ENCODE measurements at regions not wholly inside any gene's neighbourhood (a gene's known extent, or its start where the extent isn't known, plus 50 kb on each side); places are given as distances from the start of the nearest gene placed in this dataset.

DNA sequence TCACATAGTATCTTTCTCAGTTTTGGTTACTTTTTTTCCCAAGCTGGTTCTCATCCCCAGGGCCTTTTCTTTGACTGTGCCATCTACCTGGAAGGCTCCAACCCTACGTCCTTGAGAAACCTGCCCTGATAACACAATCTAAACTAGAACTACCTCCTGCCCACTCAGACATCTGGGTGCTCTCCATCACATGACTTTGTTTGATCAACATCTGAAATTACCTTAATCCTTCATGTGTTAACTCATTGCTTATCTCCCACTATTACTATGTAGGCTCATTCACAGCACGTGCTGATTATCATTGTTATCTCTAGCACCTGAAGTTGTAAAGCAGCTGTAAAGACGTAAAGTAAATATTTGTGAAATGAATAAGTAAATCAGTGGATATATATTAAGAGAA is 784.0 kb downstream of the TMTC2 start:
- no peak for ATAC-seq
- no peak for DNase-seq (ENCODE audit: low read depth in 1 of 2, low spot score in 1 of 2)
- WGBS (ENCODE audit: missing lambda C conversion rate) = 37% methylated on average over 3 of the region's 3 CpGs
- FAIRE-seq = no peak
- TF ChIP-seq FOXS1 (CRISPR knock-in tag; IDR thresholded peaks at IDR 0.05) (no peak), FOSL2 (IDR thresholded peaks at IDR 0.05) (no peak), FOSL2 (CRISPR knock-in tag; IDR thresholded peaks at IDR 0.05) (no peak), RAD21 (conservative IDR thresholded peaks at IDR 0.05 in 1 of 2, IDR thresholded peaks at IDR 0.05 in 1 of 2) (no peak)
- TF ChIP-seq, protein P1, sequence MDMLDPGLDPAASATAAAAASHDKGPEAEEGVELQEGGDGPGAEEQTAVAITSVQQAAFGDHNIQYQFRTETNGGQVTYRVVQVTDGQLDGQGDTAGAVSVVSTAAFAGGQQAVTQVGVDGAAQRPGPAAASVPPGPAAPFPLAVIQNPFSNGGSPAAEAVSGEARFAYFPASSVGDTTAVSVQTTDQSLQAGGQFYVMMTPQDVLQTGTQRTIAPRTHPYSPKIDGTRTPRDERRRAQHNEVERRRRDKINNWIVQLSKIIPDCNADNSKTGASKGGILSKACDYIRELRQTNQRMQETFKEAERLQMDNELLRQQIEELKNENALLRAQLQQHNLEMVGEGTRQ (IDR thresholded peaks at IDR 0.05) = no peak
- Histone ChIP-seq H3K4me2 (no peak overlapping the region), H3K4me1 (no peaks in the 10 kb centered on the region), H3K4me3 (no peak overlapping the region), H3K9me3 (no peaks in the 10 kb centered on the region), H3K27ac (no peak overlapping the region)
- ChIA-PET CTCF (no interaction called here), POLR2A (no interaction called here)

DNA sequence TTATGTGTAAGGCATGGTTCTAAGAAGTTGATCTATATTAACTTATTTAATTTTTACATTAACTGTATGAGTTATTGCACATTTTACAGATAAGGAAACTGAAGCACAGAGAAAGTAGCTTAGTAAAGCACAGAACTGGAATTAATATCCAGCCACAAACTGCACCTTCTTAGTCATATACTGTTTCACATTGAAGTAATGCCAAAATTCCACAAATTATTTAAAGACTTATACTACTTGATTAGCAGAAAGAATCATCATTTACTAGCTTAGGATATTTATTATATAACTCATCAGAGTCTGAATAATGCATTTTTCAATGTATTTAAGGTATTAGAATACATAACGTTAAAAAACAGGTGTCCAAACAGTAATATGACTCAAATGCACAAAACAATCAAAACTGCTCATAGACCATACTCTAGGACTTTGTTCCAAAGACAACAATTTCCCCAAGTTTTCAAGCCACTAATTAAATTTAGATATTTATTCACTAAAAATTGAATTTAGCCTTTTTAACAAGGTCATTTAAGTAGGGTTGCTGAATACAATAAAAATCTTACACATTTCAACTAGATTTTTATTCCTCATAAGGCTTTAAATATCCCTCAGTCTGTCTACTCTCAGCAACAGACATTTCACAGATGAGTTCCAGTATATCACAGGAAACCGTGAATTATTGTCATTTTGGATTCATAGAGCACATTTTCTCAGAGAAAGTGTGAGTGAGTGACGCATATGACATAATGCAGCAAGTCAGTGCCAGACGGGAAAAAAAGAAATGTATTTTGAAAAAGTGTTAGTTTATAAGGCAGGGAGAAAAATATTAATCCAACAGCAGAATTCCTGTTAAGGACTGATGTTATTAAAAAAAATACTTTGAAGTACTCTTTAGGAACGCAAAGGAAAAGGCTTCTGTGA is 782.5 kb downstream of the TMTC2 start:
- DNase-seq (ENCODE audit: low read depth in 1 of 2, low spot score in 1 of 2) (no peak), FAIRE-seq (no peak), ATAC-seq (no peak)
- no peak overlapping the region for H3K4me3 ChIP-seq
- whole genome bisulfite sequencing (ENCODE audit: missing lambda C conversion rate) = 46% methylated on average over 5 of the region's 5 CpGs
- no peaks in the 10 kb centered on the region for H3K4me1 ChIP-seq
- ChIA-PET CTCF (interaction anchor here (0.6 kb wide), 1 partner anchor 753 kb away, joined by 3 read pairs; no protein-coding TSS in a partner anchor), POLR2A (no interaction called here)
- no peak overlapping the region for H3K4me2 ChIP-seq
- TF ChIP-seq MYC (IDR thresholded peaks at IDR 0.05; ENCODE audit: borderline replicate concordance, low read length) (no peak), HOXB13 (CRISPR knock-in tag; IDR thresholded peaks at IDR 0.05; ENCODE audit: low read depth) (no peak), ZNF302 (CRISPR knock-in tag; IDR thresholded peaks at IDR 0.05) (no peak)
- TF ChIP-seq, protein P2, sequence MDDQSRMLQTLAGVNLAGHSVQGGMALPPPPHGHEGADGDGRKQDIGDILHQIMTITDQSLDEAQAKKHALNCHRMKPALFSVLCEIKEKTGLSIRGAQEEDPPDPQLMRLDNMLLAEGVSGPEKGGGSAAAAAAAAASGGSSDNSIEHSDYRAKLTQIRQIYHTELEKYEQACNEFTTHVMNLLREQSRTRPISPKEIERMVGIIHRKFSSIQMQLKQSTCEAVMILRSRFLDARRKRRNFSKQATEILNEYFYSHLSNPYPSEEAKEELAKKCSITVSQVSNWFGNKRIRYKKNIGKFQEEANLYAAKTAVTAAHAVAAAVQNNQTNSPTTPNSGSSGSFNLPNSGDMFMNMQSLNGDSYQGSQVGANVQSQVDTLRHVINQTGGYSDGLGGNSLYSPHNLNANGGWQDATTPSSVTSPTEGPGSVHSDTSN (IDR thresholded peaks at IDR 0.05) = no peak
- no peak overlapping the region for H3K27ac ChIP-seq
- H3K9me3 ChIP-seq = no peaks in the 10 kb centered on the region

DNA sequence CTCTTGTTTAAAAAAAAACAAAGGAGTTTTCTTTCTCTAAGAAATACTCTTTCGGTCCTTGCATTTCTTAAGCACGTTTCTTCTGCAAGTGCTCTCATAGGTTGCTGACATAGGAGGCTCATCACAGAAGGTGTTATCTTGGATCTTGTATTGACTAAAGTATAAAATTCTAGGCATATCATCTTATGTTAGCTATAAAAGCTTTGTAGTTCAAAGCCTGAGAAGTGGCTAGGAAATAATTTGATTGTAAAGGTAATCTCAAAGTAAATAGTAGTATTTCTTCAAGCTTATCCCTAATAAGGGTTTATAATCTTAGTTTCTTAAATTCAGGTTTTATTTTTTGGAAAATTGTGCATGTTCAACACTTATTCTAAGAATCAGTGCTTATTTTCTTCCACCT is 778.9 kb downstream of the TMTC2 start:
- no peak for TF ChIP-seq ZNF302 (CRISPR knock-in tag; IDR thresholded peaks at IDR 0.05)
- TF ChIP-seq, protein P3, sequence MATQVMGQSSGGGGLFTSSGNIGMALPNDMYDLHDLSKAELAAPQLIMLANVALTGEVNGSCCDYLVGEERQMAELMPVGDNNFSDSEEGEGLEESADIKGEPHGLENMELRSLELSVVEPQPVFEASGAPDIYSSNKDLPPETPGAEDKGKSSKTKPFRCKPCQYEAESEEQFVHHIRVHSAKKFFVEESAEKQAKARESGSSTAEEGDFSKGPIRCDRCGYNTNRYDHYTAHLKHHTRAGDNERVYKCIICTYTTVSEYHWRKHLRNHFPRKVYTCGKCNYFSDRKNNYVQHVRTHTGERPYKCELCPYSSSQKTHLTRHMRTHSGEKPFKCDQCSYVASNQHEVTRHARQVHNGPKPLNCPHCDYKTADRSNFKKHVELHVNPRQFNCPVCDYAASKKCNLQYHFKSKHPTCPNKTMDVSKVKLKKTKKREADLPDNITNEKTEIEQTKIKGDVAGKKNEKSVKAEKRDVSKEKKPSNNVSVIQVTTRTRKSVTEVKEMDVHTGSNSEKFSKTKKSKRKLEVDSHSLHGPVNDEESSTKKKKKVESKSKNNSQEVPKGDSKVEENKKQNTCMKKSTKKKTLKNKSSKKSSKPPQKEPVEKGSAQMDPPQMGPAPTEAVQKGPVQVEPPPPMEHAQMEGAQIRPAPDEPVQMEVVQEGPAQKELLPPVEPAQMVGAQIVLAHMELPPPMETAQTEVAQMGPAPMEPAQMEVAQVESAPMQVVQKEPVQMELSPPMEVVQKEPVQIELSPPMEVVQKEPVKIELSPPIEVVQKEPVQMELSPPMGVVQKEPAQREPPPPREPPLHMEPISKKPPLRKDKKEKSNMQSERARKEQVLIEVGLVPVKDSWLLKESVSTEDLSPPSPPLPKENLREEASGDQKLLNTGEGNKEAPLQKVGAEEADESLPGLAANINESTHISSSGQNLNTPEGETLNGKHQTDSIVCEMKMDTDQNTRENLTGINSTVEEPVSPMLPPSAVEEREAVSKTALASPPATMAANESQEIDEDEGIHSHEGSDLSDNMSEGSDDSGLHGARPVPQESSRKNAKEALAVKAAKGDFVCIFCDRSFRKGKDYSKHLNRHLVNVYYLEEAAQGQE (IDR thresholded peaks at IDR 0.05) = no peak
- TF ChIP-seq TP53 (CRISPR knock-in tag; IDR thresholded peaks at IDR 0.05) = no peak
- no peak for TF ChIP-seq HOXB5 (CRISPR knock-in tag; IDR thresholded peaks at IDR 0.05)
- TF ChIP-seq HOXA7 (CRISPR knock-in tag; IDR thresholded peaks at IDR 0.05) = no peak
- Histone ChIP-seq H3K27ac (no peak overlapping the region), H3K4me1 (no peaks in the 10 kb centered on the region), H3K4me3 (no peak overlapping the region), H3K4me2 (no peak overlapping the region), H3K9me3 (no peaks in the 10 kb centered on the region)
- 22% methylated on average over 2 of the region's 2 CpGs for WGBS (ENCODE audit: missing lambda C conversion rate)
- FAIRE-seq = no peak
- ChIA-PET CTCF (no interaction called here), POLR2A (no interaction called here)
- no peak for DNase-seq (ENCODE audit: low read depth in 1 of 2, low spot score in 1 of 2)
- no peak for ATAC-seq

Data from A549 (cell line).